H9 (cell line): ENCODE measurements at regions not wholly inside any gene's neighbourhood (a gene's known extent, or its start where the extent isn't known, plus 50 kb on each side); places are given as distances from the start of the nearest gene placed in this dataset.

Experiments used
- DNase-seq: peaks from one replicate; pipeline ENCODE4 v3.0.0-alpha.2; 2017
- H2AFZ ChIP-seq: one replicate; pipeline ENCODE4 v1.6.1; 2013; ENCODE audit warnings: mild to moderate bottlenecking, low read length, control low read depth, moderate library complexity
- H2AK5ac ChIP-seq: 2 replicates; pipeline ENCODE4 v1.6.1; 2013; ENCODE audit warnings: low read length, control low read depth, mixed read lengths; ENCODE audit not compliant: insufficient read length
- H2BK120ac ChIP-seq: one replicate; pipeline ENCODE4 v1.6.1; 2013; ENCODE audit warnings: low read depth, mild to moderate bottlenecking, low read length, control low read depth, inconsistent platforms; ENCODE audit not compliant: poor library complexity, severe bottlenecking
- H2BK12ac ChIP-seq: 2 replicates; pipeline ENCODE4 v1.6.1; 2013; ENCODE audit warnings: low read length, control low read depth, mixed read lengths, low read depth; ENCODE audit not compliant: insufficient read length
- H2BK15ac ChIP-seq: 2 replicates; pipeline ENCODE4 v1.6.1; 2013; ENCODE audit warnings: low read depth, low read length, control low read depth
- H2BK20ac ChIP-seq: one replicate; pipeline ENCODE4 v1.6.1; 2013; ENCODE audit warnings: low read depth, mild to moderate bottlenecking, low read length, control low read depth, inconsistent platforms; ENCODE audit not compliant: poor library complexity, severe bottlenecking
- H2BK5ac ChIP-seq: 2 replicates; pipeline ENCODE4 v1.6.1; 2013; ENCODE audit warnings: low read length, control low read depth, mixed read lengths; ENCODE audit not compliant: insufficient read length
- H3K14ac ChIP-seq: 2 replicates; pipeline ENCODE4 v1.6.1; 2013; ENCODE audit warnings: low read length, control low read depth; ENCODE audit not compliant: insufficient read depth
- H3K18ac ChIP-seq: 2 replicates; pipeline ENCODE4 v1.6.1; 2013; ENCODE audit warnings: low read depth, mild to moderate bottlenecking, mixed read lengths, low read length, control low read depth; ENCODE audit not compliant: insufficient read length
- H3K23ac ChIP-seq: 2 replicates; pipeline ENCODE4 v1.6.1; 2013; ENCODE audit warnings: low read length, control low read depth, mixed read lengths, low read depth; ENCODE audit not compliant: insufficient read length
- H3K23me2 ChIP-seq: 2 replicates; pipeline ENCODE4 v1.6.1; 2013; ENCODE audit warnings: low read depth, mild to moderate bottlenecking, mixed read lengths, low read length, control low read depth; ENCODE audit not compliant: insufficient read length, poor library complexity, severe bottlenecking
- H3K27ac ChIP-seq: 2 replicates; pipeline ENCODE4 v1.5.1; 2013; ENCODE audit warnings: low read length, control low read depth, mixed read lengths, low read depth; ENCODE audit not compliant: insufficient read length
- H3K27me3 ChIP-seq: 2 replicates; pipeline ENCODE4 v1.6.1; 2013; ENCODE audit warnings: low read length, control low read depth, inconsistent platforms; ENCODE audit not compliant: insufficient read depth
- H3K4ac ChIP-seq: 2 replicates; pipeline ENCODE4 v1.6.1; 2013; ENCODE audit warnings: low read depth, mild to moderate bottlenecking, control low read depth, inconsistent platforms, low read length, moderate library complexity
- H3K4me1 ChIP-seq: 2 replicates; pipeline ENCODE4 v1.6.1; 2013; ENCODE audit warnings: low read length, control low read depth, inconsistent platforms; ENCODE audit not compliant: insufficient read depth
- H3K4me2 ChIP-seq: 2 replicates; pipeline ENCODE4 v1.6.1; 2013; ENCODE audit warnings: low read length, control low read depth, mixed read lengths; ENCODE audit not compliant: insufficient read length, insufficient read depth
- H3K56ac ChIP-seq: 2 replicates; pipeline ENCODE4 v1.6.1; 2013; ENCODE audit warnings: low read depth, mild to moderate bottlenecking, mixed read lengths, low read length, control low read depth; ENCODE audit not compliant: insufficient read length
- H3K79me1 ChIP-seq: 2 replicates; pipeline ENCODE4 v1.6.1; 2013; ENCODE audit warnings: low read depth, mild to moderate bottlenecking, moderate library complexity, low read length, control low read depth, inconsistent platforms; ENCODE audit not compliant: insufficient read depth, poor library complexity, severe bottlenecking
- H3K79me2 ChIP-seq: 2 replicates; pipeline ENCODE4 v1.6.1; 2013; ENCODE audit warnings: low read length, control low read depth, inconsistent platforms; ENCODE audit not compliant: insufficient read depth
- H3K9ac ChIP-seq: 2 replicates; pipeline ENCODE4 v1.6.1; 2013; ENCODE audit warnings: low read length, control low read depth, mixed read lengths; ENCODE audit not compliant: insufficient read length; ENCODE audit errors: extremely low read depth
- H3K9me3 ChIP-seq: one replicate; pipeline ENCODE4 v1.6.1; 2013; ENCODE audit warnings: low read depth, low read length, inconsistent platforms; ENCODE audit not compliant: control insufficient read depth
- H3T11ph ChIP-seq: one replicate; pipeline ENCODE4 v1.6.1; 2013; ENCODE audit warnings: mild to moderate bottlenecking, low read length, control low read depth, inconsistent platforms
- H4K20me1 ChIP-seq: one replicate; pipeline ENCODE4 v1.6.1; 2013; ENCODE audit not compliant: control insufficient read depth, insufficient read length, insufficient read depth
- H4K5ac ChIP-seq: 2 replicates; pipeline ENCODE4 v1.6.1; 2013; ENCODE audit warnings: low read depth, mild to moderate bottlenecking, mixed read lengths, low read length, control low read depth; ENCODE audit not compliant: insufficient read length
- H4K8ac ChIP-seq: replicated peaks from 2 replicates; pipeline ENCODE4 v1.6.1; 2013; ENCODE audit warnings: low read length, control low read depth, mixed read lengths, low read depth; ENCODE audit not compliant: insufficient read length
- H4K91ac ChIP-seq: 2 replicates; pipeline ENCODE4 v1.6.1; 2013; ENCODE audit warnings: low read depth, mild to moderate bottlenecking, moderate library complexity, mixed read lengths, low read length, control low read depth; ENCODE audit not compliant: insufficient read length
- H3K27ac Mint-ChIP-seq, 3 experiments: 2 replicates in 2 of 3; 3 replicates in 1 of 3; pipeline ENCODE4 v1.8.0; 2020 to 2021; ENCODE audit warnings: mixed read lengths in 3 of 3, mild to moderate bottlenecking in 1 of 3, moderate library complexity in 1 of 3
- H3K27me3 Mint-ChIP-seq: 2 replicates; pipeline ENCODE4 v1.8.0; 2021; ENCODE audit warnings: low read depth, mild to moderate bottlenecking, moderate library complexity, mixed read lengths
- H3K36me3 Mint-ChIP-seq, 3 experiments: 2 replicates in 2 of 3; 3 replicates in 1 of 3; pipeline ENCODE4 v1.8.0; 2020 to 2021; ENCODE audit warnings: low read depth in 3 of 3, mixed read lengths in 3 of 3; ENCODE audit not compliant: insufficient read depth in 1 of 3
- H3K4me1 Mint-ChIP-seq, 2 experiments: 2 replicates each; pipeline ENCODE4 v1.8.0; 2020; ENCODE audit warnings: mixed read lengths in 2 of 2
- H3K4me3 Mint-ChIP-seq, 2 experiments: 2 replicates in 1 of 2; 3 replicates in 1 of 2; pipeline ENCODE4 v1.8.0; 2020 to 2021; ENCODE audit warnings: mild to moderate bottlenecking in 2 of 2, mixed read lengths in 2 of 2, moderate library complexity in 1 of 2
- H3K9me3 Mint-ChIP-seq, 2 experiments: 2 replicates in 1 of 2; 3 replicates in 1 of 2; pipeline ENCODE4 v1.8.0; 2020; ENCODE audit warnings: mild to moderate bottlenecking in 2 of 2, mixed read lengths in 2 of 2, moderate library complexity in 1 of 2
- CTCF ChIP-seq: fragments of 200-600 bp; sonication (generic); conservative IDR thresholded peaks from 3 replicates; pipeline ENCODE4 v1.8.0; 2021; ENCODE audit warnings: antibody characterized with exemption, mild to moderate bottlenecking
- WGBS: extraction: QIAGEN DNeasy Blood & Tissue Kit; methylation state at CpG from one replicate; pipeline ENCODE4 v1.1.7; 2013; ENCODE audit warnings: missing lambda C conversion rate, low lambda C conversion rate, mixed read lengths; ENCODE audit not compliant: insufficient read length; ENCODE audit errors: extremely low coverage; 5-methylcytosine and 5-hydroxymethylcytosine counted together

- H3K9me3 ChIP-seq, result no peaks in the 10 kb centered on the region
- no peak for TF ChIP-seq CTCF
- H2BK5ac ChIP-seq, result no peak overlapping the region
- H4K91ac ChIP-seq, result no peak overlapping the region
- Mint-ChIP-seq H3K9me3 (no peaks in the 10 kb centered on the region), H3K4me3 (no peak overlapping the region), H3K36me3 (no peaks in the 10 kb centered on the region), H3K4me1 (peaks cover 8 to 11% of the 10 kb centered on the region in 2 experiments), H3K27ac (no peak overlapping the region), H3K27me3 (no peaks in the 10 kb centered on the region; the same call in 1 of the 2 replicates)
- H3T11ph ChIP-seq, result no peak overlapping the region
- no peak overlapping the region for H3K56ac ChIP-seq
- H3K79me1 ChIP-seq, result no peaks in the 10 kb centered on the region
- no peak overlapping the region for H2BK15ac ChIP-seq
- no peaks in the 10 kb centered on the region for H3K23me2 ChIP-seq
- no peak overlapping the region for H2BK12ac ChIP-seq
- H3K23ac ChIP-seq, result no peak overlapping the region
- no peak overlapping the region for H4K5ac ChIP-seq
- no peak overlapping the region for H2AK5ac ChIP-seq
- H2BK20ac ChIP-seq, result no peak overlapping the region
- no peak overlapping the region for H3K27ac ChIP-seq
- H3K4me1 ChIP-seq, result 0 out of 2 replicates have a peak, but pooled peaks cover 3% of the 10 kb centered on the region
- no peak overlapping the region for H2BK120ac ChIP-seq
- no peak overlapping the region for H4K8ac ChIP-seq
- H3K4ac ChIP-seq, result no peak overlapping the region
- no peak overlapping the region for H3K9ac ChIP-seq
- no peaks in the 10 kb centered on the region for H3K79me2 ChIP-seq
- H3K27me3 ChIP-seq, result no peaks in the 10 kb centered on the region
- H3K18ac ChIP-seq, result no peak overlapping the region
- DNase-seq, result peak; percentile 9
- no peak overlapping the region for H3K4me2 ChIP-seq
- H2AFZ ChIP-seq, result no peak overlapping the region
- no CpG with 5 or more reads among the region's 6 CpGs for WGBS
- H3K14ac ChIP-seq, result no peak overlapping the region
- H4K20me1 ChIP-seq, result no peaks in the 10 kb centered on the region
Measured at GRCh38 chr2:72011791-72012190, 135.9 kb downstream of the CYP26B1 start.
